ENCODE measurements at regions not wholly inside any gene's neighbourhood (a gene's known extent, or its start where the extent isn't known, plus 50 kb on each side); places are given as distances from the start of the nearest gene placed in this dataset.

DNA sequence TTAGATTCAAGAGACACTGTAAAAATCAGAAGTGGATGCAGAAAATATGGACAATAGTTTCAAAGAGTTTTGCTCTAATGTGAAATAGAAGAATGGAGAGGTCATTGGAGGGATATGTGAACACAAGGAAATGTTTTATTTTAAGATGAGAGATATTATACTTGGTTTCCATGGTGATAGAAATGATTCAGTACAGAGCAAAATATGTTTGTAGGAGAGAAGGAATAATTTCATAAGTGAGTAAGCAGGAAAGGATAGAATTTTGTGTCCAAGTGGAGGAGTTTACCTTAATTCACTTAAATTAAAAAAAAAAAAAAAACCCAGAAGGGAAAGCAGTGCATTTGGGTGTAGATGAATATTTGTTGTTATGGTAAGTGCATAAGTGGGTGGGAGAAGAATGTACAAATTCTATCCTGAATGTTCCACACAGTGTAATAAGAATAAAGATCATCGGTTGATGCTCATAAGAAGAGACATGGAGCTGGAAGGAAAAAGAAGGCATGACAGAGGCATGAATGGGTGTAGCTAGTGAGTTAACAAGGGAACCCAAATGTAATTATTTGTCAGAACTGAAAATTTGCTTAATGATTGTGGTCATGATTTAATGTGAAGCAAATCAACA, 688.9 kb upstream of the GJE1 start:
- no TSS peak for BruUV-seq (replicated peaks)
- Mint-ChIP-seq H3K27ac (ENCODE audit: unreplicated experiment) (no peak overlapping the region), H3K4me3 (ENCODE audit: unreplicated experiment) (no peak overlapping the region), H3K9me3 (ENCODE audit: unreplicated experiment) (no peaks in the 10 kb centered on the region), H3K36me3 (ENCODE audit: insufficient read depth, unreplicated experiment) (no peaks in the 10 kb centered on the region), H3K4me1 (ENCODE audit: low read depth, unreplicated experiment) (no peaks in the 10 kb centered on the region), H3K27me3 (ENCODE audit: insufficient read depth, unreplicated experiment) (no peaks in the 10 kb centered on the region)
- 0 out of 2 replicates have a peak, but pooled peaks cover 4% of the 10 kb centered on the region for H3K4me1 ChIP-seq
- TF ChIP-seq, protein P1, sequence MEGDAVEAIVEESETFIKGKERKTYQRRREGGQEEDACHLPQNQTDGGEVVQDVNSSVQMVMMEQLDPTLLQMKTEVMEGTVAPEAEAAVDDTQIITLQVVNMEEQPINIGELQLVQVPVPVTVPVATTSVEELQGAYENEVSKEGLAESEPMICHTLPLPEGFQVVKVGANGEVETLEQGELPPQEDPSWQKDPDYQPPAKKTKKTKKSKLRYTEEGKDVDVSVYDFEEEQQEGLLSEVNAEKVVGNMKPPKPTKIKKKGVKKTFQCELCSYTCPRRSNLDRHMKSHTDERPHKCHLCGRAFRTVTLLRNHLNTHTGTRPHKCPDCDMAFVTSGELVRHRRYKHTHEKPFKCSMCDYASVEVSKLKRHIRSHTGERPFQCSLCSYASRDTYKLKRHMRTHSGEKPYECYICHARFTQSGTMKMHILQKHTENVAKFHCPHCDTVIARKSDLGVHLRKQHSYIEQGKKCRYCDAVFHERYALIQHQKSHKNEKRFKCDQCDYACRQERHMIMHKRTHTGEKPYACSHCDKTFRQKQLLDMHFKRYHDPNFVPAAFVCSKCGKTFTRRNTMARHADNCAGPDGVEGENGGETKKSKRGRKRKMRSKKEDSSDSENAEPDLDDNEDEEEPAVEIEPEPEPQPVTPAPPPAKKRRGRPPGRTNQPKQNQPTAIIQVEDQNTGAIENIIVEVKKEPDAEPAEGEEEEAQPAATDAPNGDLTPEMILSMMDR (IDR thresholded peaks at IDR 0.05; ENCODE audit: insufficient read depth in 1 of 2, low read depth in 1 of 2, low read length in 1 of 2, severe bottlenecking in 1 of 2, unreplicated experiment in 1 of 2), result no peak
- H3K4me3 ChIP-seq (ENCODE audit: low read depth, low read length), result no peak overlapping the region
- DNase-seq, result no peak
- no peaks in the 10 kb centered on the region for H3K27me3 ChIP-seq (replicated peaks; ENCODE audit: control insufficient read depth, insufficient read depth, low read length)
- CTCF ChIA-PET, result no interaction called here
- intact Hi-C loops (cut with micrococcal nuclease; ENCODE audit: unreplicated experiment), result no loop called here
- POLR2A ChIA-PET, result no interaction called here
- no peaks in the 10 kb centered on the region for H3K9me3 ChIP-seq
- H3K36me3 ChIP-seq (ENCODE audit: control insufficient read depth, insufficient read depth, low read length), result no peaks in the 10 kb centered on the region

DNA sequence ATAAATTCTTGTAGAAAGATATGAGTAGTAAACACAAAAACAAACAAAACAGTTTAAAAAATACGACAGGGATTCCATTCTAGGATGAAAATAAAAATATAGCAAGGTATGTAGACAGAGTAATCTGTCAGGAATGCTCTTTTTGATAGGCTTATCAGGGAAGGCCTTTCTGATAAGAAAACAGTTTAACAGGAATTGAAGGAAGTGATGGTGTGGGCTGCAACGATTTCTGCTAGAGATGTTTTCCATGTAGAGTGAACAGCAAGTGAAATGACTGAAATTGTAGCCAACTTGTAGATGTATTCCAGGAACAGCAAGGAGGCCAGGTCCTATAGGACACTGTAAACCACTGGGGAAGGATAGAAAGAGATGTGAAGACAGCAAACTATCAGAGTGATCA, 689.7 kb upstream of the GJE1 start:
- CTCF ChIA-PET, result no interaction called here
- no peaks in the 10 kb centered on the region for H3K9me3 Mint-ChIP-seq (ENCODE audit: unreplicated experiment)
- H3K27me3 Mint-ChIP-seq (ENCODE audit: insufficient read depth, unreplicated experiment), result no peaks in the 10 kb centered on the region
- H3K4me3 Mint-ChIP-seq (ENCODE audit: unreplicated experiment), result no peak overlapping the region
- POLR2A ChIA-PET, result no interaction called here
- 0 out of 2 replicates have a peak, but pooled peaks cover 4% of the 10 kb centered on the region for H3K4me1 ChIP-seq
- no peaks in the 10 kb centered on the region for H3K36me3 Mint-ChIP-seq (ENCODE audit: insufficient read depth, unreplicated experiment)
- no peaks in the 10 kb centered on the region for H3K4me1 Mint-ChIP-seq (ENCODE audit: low read depth, unreplicated experiment)
- H3K9me3 ChIP-seq, result no peaks in the 10 kb centered on the region
- H3K27me3 ChIP-seq (replicated peaks; ENCODE audit: control insufficient read depth, insufficient read depth, low read length), result no peaks in the 10 kb centered on the region
- H3K27ac Mint-ChIP-seq (ENCODE audit: unreplicated experiment), result no peak overlapping the region
- intact Hi-C loops (cut with micrococcal nuclease; ENCODE audit: unreplicated experiment), result no loop called here
- H3K36me3 ChIP-seq (ENCODE audit: control insufficient read depth, insufficient read depth, low read length), result no peaks in the 10 kb centered on the region
- TF ChIP-seq, protein P1 (IDR thresholded peaks at IDR 0.05; ENCODE audit: insufficient read depth in 1 of 2, low read depth in 1 of 2, low read length in 1 of 2, severe bottlenecking in 1 of 2, unreplicated experiment in 1 of 2), result no peak
- no peak for DNase-seq
- BruUV-seq (replicated peaks), result no TSS peak
- no peak overlapping the region for H3K4me3 ChIP-seq (ENCODE audit: low read depth, low read length)

DNA sequence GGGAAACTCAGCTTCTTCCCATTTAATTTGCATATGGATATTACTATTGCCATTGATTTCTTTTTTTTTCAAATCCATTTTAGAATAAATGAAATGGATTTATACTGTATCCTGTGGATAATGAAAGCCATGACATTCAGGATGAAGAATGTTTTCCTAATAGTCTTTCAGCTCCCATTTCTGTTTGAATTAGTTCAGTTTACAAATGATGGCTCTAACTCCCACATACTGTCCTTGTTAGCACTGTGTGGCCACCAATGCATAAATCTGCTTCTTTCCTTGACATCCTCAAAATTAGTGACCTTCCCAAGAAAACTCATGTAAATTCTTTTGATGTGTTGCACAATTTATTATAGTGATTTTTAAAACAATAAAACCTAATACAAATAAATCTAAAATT, 693.2 kb upstream of the GJE1 start:
- TF ChIP-seq, protein P1 (IDR thresholded peaks at IDR 0.05; ENCODE audit: insufficient read depth in 1 of 2, low read depth in 1 of 2, low read length in 1 of 2, severe bottlenecking in 1 of 2, unreplicated experiment in 1 of 2), result no peak
- BruUV-seq (replicated peaks), result no TSS peak
- no peaks in the 10 kb centered on the region for H3K4me1 Mint-ChIP-seq (ENCODE audit: low read depth, unreplicated experiment)
- H3K27me3 Mint-ChIP-seq (ENCODE audit: insufficient read depth, unreplicated experiment), result no peaks in the 10 kb centered on the region
- intact Hi-C loops (cut with micrococcal nuclease; ENCODE audit: unreplicated experiment), result no loop called here
- 0 out of 2 replicates have a peak, but pooled peaks cover 4% of the 10 kb centered on the region for H3K4me1 ChIP-seq
- H3K27ac Mint-ChIP-seq (ENCODE audit: unreplicated experiment), result no peak overlapping the region
- ChIA-PET CTCF (no interaction called here), POLR2A (no interaction called here)
- no peaks in the 10 kb centered on the region for H3K36me3 Mint-ChIP-seq (ENCODE audit: insufficient read depth, unreplicated experiment)
- no peaks in the 10 kb centered on the region for H3K27me3 ChIP-seq (replicated peaks; ENCODE audit: control insufficient read depth, insufficient read depth, low read length)
- no peaks in the 10 kb centered on the region for H3K36me3 ChIP-seq (ENCODE audit: control insufficient read depth, insufficient read depth, low read length)
- H3K4me3 Mint-ChIP-seq (ENCODE audit: unreplicated experiment), result no peak overlapping the region
- H3K9me3 ChIP-seq, result no peaks in the 10 kb centered on the region
- H3K9me3 Mint-ChIP-seq (ENCODE audit: unreplicated experiment), result no peaks in the 10 kb centered on the region
- no peak overlapping the region for H3K4me3 ChIP-seq (ENCODE audit: low read depth, low read length)
- no peak for DNase-seq
